ENCODE measurements at regions not wholly inside any gene's neighbourhood (a gene's known extent, or its start where the extent isn't known, plus 50 kb on each side); places are given as distances from the start of the nearest gene placed in this dataset.
"Not testable (repeated sequence)": the region's sequence is repeated elsewhere in the genome, so short reads cannot be mapped to it uniquely, and the experiment has no call there.

DNA sequence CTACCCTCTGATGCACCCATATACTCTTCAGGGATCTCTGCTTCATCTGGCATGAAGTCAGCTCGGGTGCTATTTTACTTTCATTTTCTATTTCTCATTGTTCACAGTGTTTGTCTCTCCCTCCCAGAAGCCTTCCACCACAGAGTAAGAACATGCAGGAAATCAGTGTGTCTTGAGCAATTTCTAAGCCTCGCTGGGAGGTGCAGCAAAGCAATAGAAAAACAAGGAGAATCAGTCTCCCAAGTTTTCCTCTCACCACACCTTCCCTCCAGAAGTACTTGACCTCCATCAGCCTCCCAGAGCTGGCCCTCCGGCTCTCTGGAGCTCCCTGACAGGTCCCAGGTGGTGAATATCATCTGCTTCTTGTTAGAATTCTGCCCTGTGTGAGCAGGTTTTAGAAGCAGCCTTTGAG is 594.7 kb upstream of the CAMK1G start:
- H3K4me3 ChIP-seq (ENCODE audit: low read depth, low read length) = peak overlapping the region; percentile 45
- DNase-seq (ENCODE audit: low read depth) = peak; percentile 23
- TF ChIP-seq, protein P1, sequence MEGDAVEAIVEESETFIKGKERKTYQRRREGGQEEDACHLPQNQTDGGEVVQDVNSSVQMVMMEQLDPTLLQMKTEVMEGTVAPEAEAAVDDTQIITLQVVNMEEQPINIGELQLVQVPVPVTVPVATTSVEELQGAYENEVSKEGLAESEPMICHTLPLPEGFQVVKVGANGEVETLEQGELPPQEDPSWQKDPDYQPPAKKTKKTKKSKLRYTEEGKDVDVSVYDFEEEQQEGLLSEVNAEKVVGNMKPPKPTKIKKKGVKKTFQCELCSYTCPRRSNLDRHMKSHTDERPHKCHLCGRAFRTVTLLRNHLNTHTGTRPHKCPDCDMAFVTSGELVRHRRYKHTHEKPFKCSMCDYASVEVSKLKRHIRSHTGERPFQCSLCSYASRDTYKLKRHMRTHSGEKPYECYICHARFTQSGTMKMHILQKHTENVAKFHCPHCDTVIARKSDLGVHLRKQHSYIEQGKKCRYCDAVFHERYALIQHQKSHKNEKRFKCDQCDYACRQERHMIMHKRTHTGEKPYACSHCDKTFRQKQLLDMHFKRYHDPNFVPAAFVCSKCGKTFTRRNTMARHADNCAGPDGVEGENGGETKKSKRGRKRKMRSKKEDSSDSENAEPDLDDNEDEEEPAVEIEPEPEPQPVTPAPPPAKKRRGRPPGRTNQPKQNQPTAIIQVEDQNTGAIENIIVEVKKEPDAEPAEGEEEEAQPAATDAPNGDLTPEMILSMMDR (conservative IDR thresholded peaks at IDR 0.05; ENCODE audit: low read depth, low read length) = no peak

DNA sequence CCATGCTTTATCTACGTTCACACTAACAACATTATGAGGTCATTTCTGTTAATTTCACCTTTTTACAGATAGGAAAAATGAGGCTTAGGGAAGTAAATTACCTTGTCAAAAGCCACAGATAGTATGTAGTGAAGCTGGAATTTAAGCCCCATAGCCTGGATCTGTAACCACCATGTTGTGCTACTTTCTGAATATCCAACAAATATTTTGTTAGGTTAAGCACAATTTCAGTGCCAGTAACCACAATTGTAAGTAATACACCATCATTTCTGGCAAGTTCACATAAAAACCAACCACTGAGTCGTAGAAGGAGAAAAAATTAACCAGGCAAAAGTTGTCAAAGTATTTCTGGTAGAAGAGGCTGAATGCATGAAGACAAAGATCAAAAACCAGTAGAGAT is 593.1 kb upstream of the CAMK1G start:
- DNase-seq (ENCODE audit: low read depth) = no peak
- H3K4me3 ChIP-seq (ENCODE audit: low read depth, low read length) = no peak overlapping the region
- TF ChIP-seq, protein P1 (conservative IDR thresholded peaks at IDR 0.05; ENCODE audit: low read depth, low read length) = no peak

DNA sequence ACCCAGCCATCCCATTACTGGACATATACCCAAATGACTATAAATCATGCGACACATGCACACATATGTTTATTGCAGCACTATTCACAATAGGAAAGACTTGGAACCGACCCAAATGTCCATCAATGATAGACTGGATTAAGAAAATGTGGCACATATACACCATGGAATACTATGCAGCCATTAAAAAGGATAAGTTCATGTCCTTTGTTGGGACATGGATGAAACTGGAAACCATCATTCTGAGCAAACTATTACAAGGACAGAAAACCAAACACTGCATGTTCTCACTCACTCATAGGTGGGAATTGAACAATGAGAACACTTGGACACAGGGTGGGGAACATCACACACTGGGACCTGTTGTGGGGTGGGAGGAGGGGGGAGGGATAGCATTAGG is 586.5 kb upstream of the CAMK1G start:
- H3K4me3 ChIP-seq (ENCODE audit: low read depth, low read length) = not testable (repeated sequence)

GRCh38 chr1:208997726-208998312 is 585.7 kb upstream of the CAMK1G start:
- no peak overlapping the region for H3K4me3 ChIP-seq (ENCODE audit: low read depth, low read length)
- no peak for DNase-seq (ENCODE audit: low read depth)
- TF ChIP-seq, protein P1 (conservative IDR thresholded peaks at IDR 0.05; ENCODE audit: low read depth, low read length) = peak; percentile 69

More for the DNA sequence above, 586.5 kb upstream of the CAMK1G start:
- not testable (repeated sequence) for DNase-seq (ENCODE audit: low read depth)

GRCh38 chr1:209008586-209008985 is 574.9 kb upstream of the CAMK1G start:
- TF ChIP-seq, protein P1 (conservative IDR thresholded peaks at IDR 0.05; ENCODE audit: low read depth, low read length) = no peak
- no peak overlapping the region for H3K4me3 ChIP-seq (ENCODE audit: low read depth, low read length)
- no peak for DNase-seq (ENCODE audit: low read depth)

GRCh38 chr1:209010475-209011230 is 572.9 kb upstream of the CAMK1G start:
- no peak overlapping the region for H3K4me3 ChIP-seq (ENCODE audit: low read depth, low read length)
- no peak for DNase-seq (ENCODE audit: low read depth)
- TF ChIP-seq, protein P1 (conservative IDR thresholded peaks at IDR 0.05; ENCODE audit: low read depth, low read length) = no peak

GRCh38 chr1:209012443-209013196 is 570.9 kb upstream of the CAMK1G start:
- TF ChIP-seq, protein P1 (conservative IDR thresholded peaks at IDR 0.05; ENCODE audit: low read depth, low read length) = no peak
- no peak for DNase-seq (ENCODE audit: low read depth)
- H3K4me3 ChIP-seq (ENCODE audit: low read depth, low read length) = no peak overlapping the region
